Osteoblast (primary cell): ENCODE measurements at regions not wholly inside any gene's neighbourhood (a gene's known extent, or its start where the extent isn't known, plus 50 kb on each side); places are given as distances from the start of the nearest gene placed in this dataset.

Experiments used
- DNase-seq: peaks from one replicate; pipeline ENCODE4 v3.0.0; 2011; ENCODE audit warnings: low spot score, mixed read lengths; ENCODE audit not compliant: insufficient read length; ENCODE audit errors: missing footprints
- H2AFZ ChIP-seq: 2 replicates; pipeline ENCODE4 v1.6.0; 2011; ENCODE audit warnings: mild to moderate bottlenecking, low read length
- H3K27ac ChIP-seq: 2 replicates; pipeline ENCODE4 v1.5.1; 2011; ENCODE audit warnings: mild to moderate bottlenecking, low read depth, low read length, moderate library complexity
- H3K27me3 ChIP-seq: 2 replicates; pipeline ENCODE4 v1.6.0; 2012; ENCODE audit warnings: mild to moderate bottlenecking, control low read depth, inconsistent platforms, low read length, moderate library complexity; ENCODE audit not compliant: insufficient read depth
- H3K36me3 ChIP-seq: 2 replicates; pipeline ENCODE4 v1.5.1; 2011; ENCODE audit warnings: mild to moderate bottlenecking, low read length, control low read depth, moderate library complexity; ENCODE audit not compliant: insufficient read depth
- H3K4me1 ChIP-seq: 2 replicates; pipeline ENCODE4 v1.5.1; 2011; ENCODE audit warnings: mild to moderate bottlenecking, low read length, control low read depth, moderate library complexity; ENCODE audit not compliant: insufficient read depth
- H3K4me2 ChIP-seq: 2 replicates; pipeline ENCODE4 v1.6.0; 2011; ENCODE audit warnings: mild to moderate bottlenecking, low read length; ENCODE audit not compliant: insufficient read depth
- H3K4me3 ChIP-seq: fragments of 200-600 bp; sonication (generic); 3 replicates; pipeline ENCODE4 v1.5.1; 2012; ENCODE audit warnings: mild to moderate bottlenecking, low read length, inconsistent platforms; ENCODE audit not compliant: insufficient read depth
- H3K79me2 ChIP-seq: 2 replicates; pipeline ENCODE4 v1.6.0; 2012; ENCODE audit warnings: mild to moderate bottlenecking, low read length, control low read depth, inconsistent platforms; ENCODE audit not compliant: insufficient read depth
- H3K9me3 ChIP-seq: 2 replicates; pipeline ENCODE4 v1.5.1; 2011; ENCODE audit warnings: low read depth, low read length, control low read depth
- H4K20me1 ChIP-seq: 2 replicates; pipeline ENCODE4 v1.6.0; 2012; ENCODE audit warnings: mild to moderate bottlenecking, low read length, control low read depth; ENCODE audit not compliant: insufficient read depth
- CTCF ChIP-seq: IDR thresholded peaks from 2 replicates; pipeline ENCODE4 v1.5.1; 2011; ENCODE audit warnings: mild to moderate bottlenecking, low read depth, low read length, moderate library complexity; ENCODE audit errors: extremely low read depth

GRCh38 chr7:9842301-9842700 lies 1131.4 kb upstream of the PHF14 start:
- H3K79me2 ChIP-seq = no peaks in the 10 kb centered on the region
- no peaks in the 10 kb centered on the region for H4K20me1 ChIP-seq
- no peaks in the 10 kb centered on the region for H3K4me1 ChIP-seq
- H3K4me2 ChIP-seq = no peak overlapping the region
- no peaks in the 10 kb centered on the region for H3K27me3 ChIP-seq
- no peak for TF ChIP-seq CTCF
- H3K36me3 ChIP-seq = no peaks in the 10 kb centered on the region
- no peak overlapping the region for H3K4me3 ChIP-seq
- H2AFZ ChIP-seq = no peak overlapping the region
- H3K9me3 ChIP-seq = no peaks in the 10 kb centered on the region
- no peak for DNase-seq
- H3K27ac ChIP-seq = no peak overlapping the region

GRCh38 chr7:9846902-9847301 lies 1126.8 kb upstream of the PHF14 start:
- H3K27me3 ChIP-seq = no peaks in the 10 kb centered on the region

GRCh38 chr7:9854605-9855004 lies 1119.1 kb upstream of the PHF14 start:
- no peak overlapping the region for H2AFZ ChIP-seq
- H3K9me3 ChIP-seq = no peaks in the 10 kb centered on the region
- H3K79me2 ChIP-seq = no peaks in the 10 kb centered on the region
- H3K36me3 ChIP-seq = no peaks in the 10 kb centered on the region
- no peaks in the 10 kb centered on the region for H4K20me1 ChIP-seq
- H3K27ac ChIP-seq = no peak overlapping the region
- H3K4me2 ChIP-seq = no peak overlapping the region
- no peak for DNase-seq
- no peaks in the 10 kb centered on the region for H3K4me1 ChIP-seq
- no peak for TF ChIP-seq CTCF
- no peaks in the 10 kb centered on the region for H3K27me3 ChIP-seq
- no peak overlapping the region for H3K4me3 ChIP-seq

More at GRCh38 chr7:9846902-9847301, 1126.8 kb upstream of the PHF14 start:
- no peak for TF ChIP-seq CTCF
- no peaks in the 10 kb centered on the region for H3K9me3 ChIP-seq
- no peaks in the 10 kb centered on the region for H3K79me2 ChIP-seq
- no peak overlapping the region for H2AFZ ChIP-seq
- no peak overlapping the region for H3K27ac ChIP-seq
- H3K4me3 ChIP-seq = no peak overlapping the region
- H4K20me1 ChIP-seq = no peaks in the 10 kb centered on the region
- no peaks in the 10 kb centered on the region for H3K4me1 ChIP-seq
- DNase-seq = no peak
- H3K36me3 ChIP-seq = no peaks in the 10 kb centered on the region
- H3K4me2 ChIP-seq = no peak overlapping the region

- DNase-seq = no peak
- no peak for TF ChIP-seq CTCF
Observed at GRCh38 chr7:9856668-9857067, 1117.0 kb upstream of the PHF14 start.

More at GRCh38 chr7:9856668-9857067, 1117.0 kb upstream of the PHF14 start:
- Histone ChIP-seq H3K4me2 (no peak overlapping the region), H2AFZ (no peak overlapping the region), H4K20me1 (no peaks in the 10 kb centered on the region), H3K9me3 (no peaks in the 10 kb centered on the region), H3K36me3 (no peaks in the 10 kb centered on the region), H3K79me2 (no peaks in the 10 kb centered on the region), H3K27me3 (no peaks in the 10 kb centered on the region), H3K4me1 (no peaks in the 10 kb centered on the region), H3K4me3 (no peak overlapping the region), H3K27ac (no peak overlapping the region)
